GM23338 (cell line): ENCODE measurements at regions not wholly inside any gene's neighbourhood (a gene's known extent, or its start where the extent isn't known, plus 50 kb on each side); places are given as distances from the start of the nearest gene placed in this dataset.

Experiments
- ATAC-seq: fragments of 200-7000 bp; cut with Tn5 transposase; 3 replicates; pipeline ENCODE4 v1.9.1; 2020
- DNase-seq: peaks from one replicate; pipeline ENCODE4 v3.0.0-alpha.2; 2015; ENCODE audit warnings: low spot score
- H2AFZ ChIP-seq: fragments of 200-600 bp; sonication (generic); 2 replicates; pipeline ENCODE4 v1.8.0; 2016; ENCODE audit warnings: antibody characterized with exemption, mild to moderate bottlenecking, moderate library complexity
- H3F3A ChIP-seq: fragments of 200-600 bp; sonication (generic); replicated peaks from 2 replicates; pipeline ENCODE4 v1.8.0; 2017; ENCODE audit warnings: antibody characterized with exemption, mixed run types, low read depth
- H3K27ac ChIP-seq: fragments of 200-600 bp; sonication (generic); 2 replicates; pipeline ENCODE4 v1.6.1; 2016; ENCODE audit warnings: low read depth
- H3K27me3 ChIP-seq: fragments of 200-600 bp; sonication (generic); 2 replicates; pipeline ENCODE4 v1.8.0; 2016; ENCODE audit warnings: mild to moderate bottlenecking, mixed run types, moderate library complexity; ENCODE audit not compliant: insufficient read depth
- H3K36me3 ChIP-seq: fragments of 200-600 bp; sonication (generic); 2 replicates; pipeline ENCODE4 v1.8.0; 2016; ENCODE audit warnings: mild to moderate bottlenecking; ENCODE audit not compliant: insufficient read depth
- H3K4me1 ChIP-seq: fragments of 200-600 bp; sonication (generic); 2 replicates; pipeline ENCODE4 v1.8.0; 2016; ENCODE audit warnings: mild to moderate bottlenecking, moderate library complexity; ENCODE audit not compliant: insufficient read depth
- H3K4me2 ChIP-seq: fragments of 200-600 bp; sonication (generic); 2 replicates; pipeline ENCODE4 v1.7.1; 2017; ENCODE audit warnings: mixed run types
- H3K4me3 ChIP-seq: fragments of 200-600 bp; sonication (generic); 2 replicates; pipeline ENCODE4 v1.6.1; 2016; ENCODE audit warnings: mixed run types
- H3K79me2 ChIP-seq: fragments of 200-600 bp; sonication (generic); replicated peaks from 2 replicates; pipeline ENCODE4 v1.8.0; 2017; ENCODE audit warnings: mild to moderate bottlenecking; ENCODE audit not compliant: insufficient read depth
- H3K9me2 ChIP-seq: fragments of 200-600 bp; sonication (generic); 2 replicates; pipeline ENCODE4 v1.8.0; 2017; ENCODE audit not compliant: insufficient read depth
- H4K20me1 ChIP-seq: fragments of 200-600 bp; sonication (generic); replicated peaks from 2 replicates; pipeline ENCODE4 v1.8.0; 2017; ENCODE audit warnings: mild to moderate bottlenecking; ENCODE audit not compliant: insufficient read depth
- H3K27ac Mint-ChIP-seq: 2 replicates; pipeline ENCODE4 v1.8.0; 2020; ENCODE audit warnings: inconsistent platforms, mild to moderate bottlenecking, moderate library complexity, mixed read lengths
- H3K27me3 Mint-ChIP-seq: 3 replicates; pipeline ENCODE4 v1.8.0; 2022; ENCODE audit warnings: low read depth, mild to moderate bottlenecking, moderate library complexity, mixed read lengths, inconsistent platforms; ENCODE audit not compliant: insufficient read depth, poor library complexity
- H3K36me3 Mint-ChIP-seq: 3 replicates; pipeline ENCODE4 v1.8.0; 2021; ENCODE audit warnings: low read depth, mild to moderate bottlenecking, inconsistent platforms, moderate library complexity, mixed read lengths
- H3K4me1 Mint-ChIP-seq: 3 replicates; pipeline ENCODE4 v1.8.0; 2020; ENCODE audit warnings: mild to moderate bottlenecking, inconsistent platforms, mixed read lengths
- H3K4me3 Mint-ChIP-seq: 3 replicates; pipeline ENCODE4 v1.8.0; 2021; ENCODE audit warnings: moderate library complexity, mild to moderate bottlenecking, inconsistent platforms, mixed read lengths
- H3K9me3 Mint-ChIP-seq: 3 replicates; pipeline ENCODE4 v1.8.0; 2020; ENCODE audit warnings: moderate library complexity, mild to moderate bottlenecking, inconsistent platforms, mixed read lengths
- CTCF ChIP-seq, 2 experiments: fragments of 200-600 bp in 1 of 2; sonication (generic) in 1 of 2; conservative IDR thresholded peaks; 2 replicates each; pipeline versions ENCODE4 v1.5.1 to v1.6.1; 2016 to 2017; ENCODE audit warnings: antibody characterized with exemption in 2 of 2, low read depth in 2 of 2, mild to moderate bottlenecking in 2 of 2, moderate library complexity in 1 of 2
- ETS1 ChIP-seq: IDR thresholded peaks from 2 replicates; pipeline ENCODE4 v1.6.1; 2016; ENCODE audit warnings: antibody characterized with exemption
- EZH2 ChIP-seq: fragments of 200-600 bp; sonication (generic); IDR thresholded peaks from one replicate; pipeline ENCODE4 v1.8.0; 2017; ENCODE audit warnings: antibody characterized with exemption, mild to moderate bottlenecking, low read depth; ENCODE audit not compliant: unreplicated experiment
- EZH2phosphoT487 ChIP-seq: fragments of 200-600 bp; sonication (generic); IDR thresholded peaks from one replicate; pipeline ENCODE4 v1.8.1; 2018; ENCODE audit warnings: antibody characterized with exemption; ENCODE audit not compliant: unreplicated experiment
- JUNB ChIP-seq: IDR thresholded peaks from one replicate; pipeline ENCODE4 v1.6.1; 2016; ENCODE audit warnings: antibody characterized with exemption; ENCODE audit not compliant: unreplicated experiment
- NANOG ChIP-seq: IDR thresholded peaks from 2 replicates; pipeline ENCODE4 v1.6.1; 2016; ENCODE audit warnings: antibody characterized with exemption, borderline replicate concordance
- POLR2AphosphoS5 ChIP-seq: IDR thresholded peaks from 2 replicates; pipeline ENCODE4 v1.6.1; 2016; ENCODE audit warnings: antibody characterized with exemption, low read depth
- REST ChIP-seq: IDR thresholded peaks from one replicate; pipeline ENCODE4 v1.6.1; 2018; ENCODE audit warnings: antibody characterized with exemption; ENCODE audit not compliant: unreplicated experiment
- STAT1 ChIP-seq: IDR thresholded peaks from one replicate; pipeline ENCODE4 v1.6.1; 2016; ENCODE audit warnings: antibody characterized with exemption; ENCODE audit not compliant: unreplicated experiment
- ZNF331 ChIP-seq: fragments of 250-450 bp; sonication (Bioruptor Pico); IDR thresholded peaks from 2 replicates; pipeline ENCODE4 v1.5.0; 2020; ENCODE audit warnings: low read depth, mild to moderate bottlenecking, moderate library complexity
- ZNF462 ChIP-seq: fragments of 250-450 bp; sonication (Bioruptor Pico); IDR thresholded peaks from 2 replicates; pipeline ENCODE4 v1.5.0; 2020; ENCODE audit warnings: mild to moderate bottlenecking, moderate library complexity

GRCh38 chr5:152205804-152206203 is 199.3 kb downstream of the NMUR2 start (continued):
- no peak for TF ChIP-seq ZNF462 (CRISPR knock-in tag)
- TF ChIP-seq JUNB: no peak
- TF ChIP-seq ZNF331: no peak
- no peak for TF ChIP-seq EZH2phosphoT487
- TF ChIP-seq POLR2AphosphoS5: no peak
- no peak for TF ChIP-seq EZH2
- no peak for TF ChIP-seq ETS1
- no peak for TF ChIP-seq NANOG
- TF ChIP-seq STAT1: no peak

GRCh38 chr5:152202321-152202720 is 202.8 kb downstream of the NMUR2 start:
- Histone ChIP-seq H3K27me3 (no peaks in the 10 kb centered on the region), H3K4me1 (no peaks in the 10 kb centered on the region), H3K4me3 (no peak overlapping the region), H4K20me1 (no peaks in the 10 kb centered on the region), H3K9me2 (no peaks in the 10 kb centered on the region), H2AFZ (no peak overlapping the region), H3K79me2 (no peaks in the 10 kb centered on the region), H3K36me3 (no peaks in the 10 kb centered on the region), H3K27ac (no peak overlapping the region), H3K4me2 (no peak overlapping the region), H3F3A (no peaks in the 10 kb centered on the region)
- DNase-seq (no peak), ATAC-seq (no peak)
- H3K27me3 Mint-ChIP-seq: no peaks in the 10 kb centered on the region
- H3K9me3 Mint-ChIP-seq: no peaks in the 10 kb centered on the region
- no peak overlapping the region for H3K27ac Mint-ChIP-seq
- no peaks in the 10 kb centered on the region for H3K36me3 Mint-ChIP-seq
- no peaks in the 10 kb centered on the region for H3K4me1 Mint-ChIP-seq
- no peak overlapping the region for H3K4me3 Mint-ChIP-seq
- TF ChIP-seq CTCF (conservative IDR thresholded peaks at IDR 0.05; ENCODE audit: low read depth in 2 of 2) (no peak), EZH2phosphoT487 (no peak), EZH2 (no peak), JUNB (no peak), ZNF331 (no peak), STAT1 (no peak), REST (no peak)
